Brain pericyte (primary cell): ENCODE measurements at regions not wholly inside any gene's neighbourhood (a gene's known extent, or its start where the extent isn't known, plus 50 kb on each side); places are given as distances from the start of the nearest gene placed in this dataset.

Source experiments
- DNase-seq: peaks from one replicate; pipeline ENCODE4 v3.0.0-alpha.2; 2012; ENCODE audit warnings: low read depth, low spot score

- no peak for DNase-seq
These were observed 382.9 kb downstream of the MAN2A1 start for GRCh38 chr5:110072651-110073050.

DNA sequence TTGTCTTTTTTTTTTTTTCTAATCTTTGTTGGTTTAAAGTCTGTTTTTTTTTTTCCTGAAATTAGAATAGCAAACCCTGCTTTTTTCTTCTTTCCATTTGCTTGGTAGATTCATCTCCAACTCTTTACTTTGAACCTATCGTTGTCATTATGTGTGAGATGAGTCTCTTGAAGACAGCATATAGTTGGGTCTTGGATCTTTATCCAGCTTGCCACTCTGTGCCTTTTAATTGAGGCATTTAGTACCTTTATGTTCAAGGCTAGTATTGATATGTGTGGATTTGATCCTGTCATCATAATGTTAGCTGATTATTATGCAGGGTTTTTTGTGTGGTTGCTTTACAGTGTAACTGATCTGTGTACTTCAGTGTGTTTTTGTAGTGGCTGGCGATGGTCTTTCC, 383.8 kb downstream of the MAN2A1 start:
- no peak for DNase-seq

DNA sequence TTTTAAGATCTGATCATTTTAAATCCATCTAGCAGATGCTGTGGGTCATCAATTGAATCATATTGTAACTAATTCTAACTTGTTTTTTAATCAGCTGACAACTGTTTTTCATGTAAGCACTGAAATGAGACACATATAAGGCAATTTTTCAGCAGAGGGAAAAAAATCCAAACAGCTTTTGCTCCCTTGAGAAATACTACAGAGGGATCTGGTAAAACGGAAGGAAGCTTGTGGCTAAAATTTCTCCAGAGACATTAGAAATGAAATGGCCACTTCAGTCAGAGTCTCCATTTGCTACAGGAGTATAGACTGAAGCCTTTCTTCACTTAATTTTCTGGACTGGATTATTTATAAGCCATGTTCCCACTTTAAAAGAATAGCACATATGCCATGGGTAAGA, 385.9 kb downstream of the MAN2A1 start:
- no peak for DNase-seq

DNA sequence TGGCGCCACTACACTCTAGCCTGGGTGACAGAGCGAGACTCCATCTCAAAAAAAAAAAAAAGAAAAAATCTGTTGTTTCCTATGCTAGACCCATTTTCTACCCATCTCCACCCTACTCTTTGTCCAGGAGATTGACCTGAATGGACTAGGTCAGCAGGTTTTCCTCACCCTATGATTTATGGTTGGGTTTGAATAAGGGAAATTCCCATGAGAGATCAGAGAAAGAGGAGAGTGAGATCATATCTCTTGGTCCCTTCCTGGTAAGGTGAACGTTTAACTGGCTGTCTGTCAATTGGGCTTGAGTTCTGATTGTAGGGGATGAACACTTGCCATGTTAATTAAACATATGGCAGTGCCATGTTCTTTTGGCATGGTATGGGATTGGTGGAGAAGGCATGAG, 387.4 kb downstream of the MAN2A1 start:
- DNase-seq = no peak

DNA sequence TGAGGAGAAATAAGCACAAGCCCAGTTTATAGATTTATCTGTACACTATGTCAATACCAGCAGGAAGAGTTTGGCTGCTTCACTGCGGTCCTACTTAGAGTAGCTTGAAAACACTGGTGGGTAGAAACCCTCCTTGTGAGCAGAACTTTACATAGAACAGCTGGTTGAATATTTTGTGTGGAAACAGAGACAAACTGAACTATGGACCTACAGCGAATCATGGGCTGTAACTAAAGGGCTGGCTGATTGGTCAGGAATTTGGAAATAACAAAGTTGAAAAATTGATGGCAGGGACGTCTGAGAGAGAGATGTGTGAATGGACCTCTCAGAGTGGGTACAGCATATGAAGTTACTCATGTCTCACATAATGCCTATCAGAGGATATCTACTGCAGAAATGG, 392.5 kb downstream of the MAN2A1 start:
- DNase-seq = no peak

- DNase-seq = no peak
These were observed 393.1 kb downstream of the MAN2A1 start for GRCh38 chr5:110082863-110083262.

DNA sequence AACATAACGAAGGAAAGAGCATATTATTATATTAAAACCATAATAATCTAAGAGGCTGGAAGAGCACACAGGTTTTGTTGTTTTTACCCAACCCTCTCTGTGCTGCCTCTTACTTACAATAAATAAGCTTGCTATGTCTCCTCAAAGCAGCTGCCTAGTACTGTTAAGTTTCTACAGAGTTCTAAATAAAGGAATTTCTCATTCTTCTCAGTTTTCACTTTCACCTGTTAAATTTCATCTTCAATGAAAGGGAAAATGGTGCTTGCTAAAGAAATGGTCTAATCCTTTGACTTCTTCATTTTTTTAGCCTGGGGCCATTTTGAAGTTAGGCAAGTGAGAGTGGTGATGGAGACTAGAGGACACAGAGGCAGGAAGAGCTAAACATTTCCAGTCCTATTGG, 396.1 kb downstream of the MAN2A1 start:
- DNase-seq = no peak

DNA sequence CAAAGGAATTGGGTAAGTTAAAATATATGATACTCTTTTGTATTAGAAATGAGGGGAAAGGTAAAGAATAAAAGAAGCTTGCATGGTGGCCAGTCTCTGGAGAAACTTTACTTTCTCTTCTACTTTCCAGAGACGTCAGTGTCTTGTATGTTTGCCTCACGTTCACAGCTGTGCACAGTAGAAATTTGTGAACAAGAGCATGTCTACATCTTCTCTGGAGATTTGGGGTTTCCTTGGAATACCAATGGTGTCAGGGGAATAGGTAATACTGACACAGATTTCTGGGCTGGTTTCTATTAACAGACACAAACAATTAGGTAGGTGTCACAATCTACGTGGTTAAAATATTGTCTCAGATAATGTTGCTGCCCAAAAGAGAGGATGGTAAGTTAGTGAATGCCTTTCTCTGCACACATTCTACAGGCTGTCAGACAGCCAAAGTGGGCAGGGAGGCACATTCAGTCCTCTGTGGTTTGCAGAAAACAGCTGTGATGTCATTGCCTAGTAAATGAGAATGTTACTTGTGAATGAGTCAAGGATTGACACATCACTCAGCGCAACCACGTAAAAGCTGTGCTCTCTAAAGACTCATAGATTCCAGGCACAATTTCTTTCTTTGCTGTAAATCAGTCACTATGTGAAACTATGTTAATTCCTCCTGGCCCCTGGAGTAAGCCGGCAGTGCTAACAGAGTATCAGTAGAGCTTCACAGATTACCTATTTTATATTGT, 397.1 kb downstream of the MAN2A1 start:
- DNase-seq = peak; percentile 20

- DNase-seq = no peak
These were observed 398.1 kb downstream of the MAN2A1 start for GRCh38 chr5:110087829-110088228.

DNA sequence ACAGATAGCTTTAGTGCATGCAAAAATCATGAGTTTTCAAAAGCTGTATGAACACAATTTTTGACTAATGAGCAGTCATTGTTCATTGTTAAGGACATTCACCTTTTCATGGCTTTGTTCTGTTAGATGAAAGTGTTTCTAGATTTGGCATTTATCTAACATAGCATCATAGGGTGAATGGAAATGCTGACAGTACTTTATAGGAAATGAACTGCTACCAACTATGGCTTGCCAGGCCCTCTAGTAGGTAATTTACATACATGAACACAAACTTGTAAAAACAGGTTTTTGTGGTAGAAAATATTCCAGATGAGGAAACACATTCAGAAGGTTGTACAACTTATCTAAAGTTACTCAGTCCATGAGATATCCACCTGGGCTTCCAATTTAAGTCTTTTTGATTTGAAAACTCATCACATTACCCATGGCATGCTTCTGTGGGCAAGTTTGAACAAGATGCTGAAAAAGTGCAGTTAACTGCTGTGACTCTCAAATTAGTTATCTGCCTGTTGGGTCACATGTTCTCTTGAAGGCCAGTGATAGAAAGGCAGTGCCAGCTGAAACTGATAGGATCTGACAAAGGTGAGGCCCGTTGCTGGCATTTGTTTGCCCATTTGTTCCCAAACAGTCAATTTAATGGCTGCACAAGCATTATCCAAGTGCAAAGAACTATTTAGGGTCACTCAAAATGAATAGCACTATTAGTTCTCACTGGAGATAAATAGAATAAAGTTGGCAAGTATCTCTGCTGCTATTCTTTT, 399.1 kb downstream of the MAN2A1 start:
- no peak for DNase-seq

- DNase-seq = no peak
These were observed 403.4 kb downstream of the MAN2A1 start for GRCh38 chr5:110092955-110093785.

DNA sequence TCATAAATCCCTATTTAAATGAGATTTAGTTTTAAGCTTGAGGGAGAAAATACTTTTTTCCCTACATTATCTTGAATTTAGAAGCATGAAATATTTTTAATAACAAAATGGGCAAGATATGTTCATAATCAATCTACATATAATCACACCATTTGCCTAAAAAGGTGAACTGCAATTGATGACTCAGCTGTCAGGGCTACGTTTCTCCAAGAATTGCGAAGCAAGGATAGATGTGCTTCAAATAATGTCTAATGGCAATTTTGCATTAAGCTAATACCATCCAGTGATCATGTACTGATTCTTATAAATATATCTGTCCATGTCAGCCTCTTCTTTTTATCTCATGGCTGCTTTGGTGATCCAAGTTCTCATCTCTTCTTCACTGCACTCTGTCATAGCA, 404.4 kb downstream of the MAN2A1 start:
- DNase-seq = no peak

GRCh38 chr5:110094548-110094947, 404.8 kb downstream of the MAN2A1 start:
- DNase-seq = no peak

- no peak for DNase-seq
These were observed 406.7 kb downstream of the MAN2A1 start for GRCh38 chr5:110096419-110096818.

DNA sequence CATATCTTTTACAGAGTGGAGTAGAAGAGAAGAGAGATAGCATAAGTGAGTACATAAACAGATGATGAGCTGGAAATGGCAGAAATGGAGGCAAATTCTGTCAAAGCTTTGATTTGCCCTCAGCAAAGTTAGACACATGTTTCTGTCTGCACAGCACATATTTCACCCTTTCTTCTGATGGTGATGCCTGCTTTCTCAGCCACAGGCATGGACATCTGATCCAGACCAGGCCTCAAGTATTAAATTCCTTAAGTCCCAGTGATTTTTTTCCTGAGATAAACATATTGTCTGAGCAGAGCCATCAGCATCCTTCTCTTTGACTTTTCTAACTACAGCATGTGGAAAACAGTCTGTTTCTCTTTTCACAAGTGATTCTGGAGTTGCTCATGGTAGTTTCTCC, 409.8 kb downstream of the MAN2A1 start:
- no peak for DNase-seq

- DNase-seq = no peak
These were observed 413.4 kb downstream of the MAN2A1 start for GRCh38 chr5:110103081-110103480.

- DNase-seq = no peak
These were observed 414.5 kb downstream of the MAN2A1 start for GRCh38 chr5:110104060-110104725.

- DNase-seq = no peak
These were observed 415.3 kb downstream of the MAN2A1 start for GRCh38 chr5:110104726-110105669.

- no peak for DNase-seq
These were observed 416.0 kb downstream of the MAN2A1 start for GRCh38 chr5:110105692-110106091.

GRCh38 chr5:110106750-110107149, 417.0 kb downstream of the MAN2A1 start:
- DNase-seq = no peak

DNA sequence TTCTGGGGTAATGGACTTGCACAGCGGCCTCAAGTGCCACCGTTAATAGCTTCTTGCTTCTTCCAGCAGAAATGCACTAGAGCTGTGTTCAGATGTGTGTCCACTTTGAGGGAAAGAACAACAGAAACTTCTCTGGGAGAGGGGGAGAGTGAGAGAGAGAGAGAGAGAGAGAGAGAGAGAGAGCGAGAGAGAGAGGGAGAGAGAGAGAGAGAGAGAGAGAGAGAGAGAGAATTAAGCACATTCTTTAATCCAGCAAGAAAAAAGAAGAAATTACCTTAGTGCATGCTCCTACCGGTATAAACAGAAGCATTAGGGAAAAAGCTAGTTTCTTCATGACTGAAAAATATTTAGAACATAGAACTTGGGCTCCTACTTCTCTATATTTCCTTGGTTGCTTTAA, 418.8 kb downstream of the MAN2A1 start:
- no peak for DNase-seq
